HepG2 (cell line): ENCODE measurements at regions not wholly inside any gene's neighbourhood (a gene's known extent, or its start where the extent isn't known, plus 50 kb on each side); places are given as distances from the start of the nearest gene placed in this dataset.
A peak's percentile ranks its signal among the peaks of the same experiment; 100 is the strongest.

ENCODE experiments used
- AHDC1 ChIP-seq: sonication (generic); formaldehyde crosslinking; IDR thresholded peaks from 2 replicates; pipeline ENCODE4 v1.5.1; 2020; ENCODE audit warnings: mild to moderate bottlenecking, missing genetic modification reagents, borderline replicate concordance
- ZHX2 ChIP-seq, 2 experiments: sonication (generic) in 1 of 2; formaldehyde crosslinking in 1 of 2; IDR thresholded peaks; 2 replicates each; pipeline versions ENCODE4 v1.6.1 to v1.9.0; 2014 to 2022; ENCODE audit warnings: antibody characterized with exemption in 1 of 2, borderline replicate concordance in 1 of 2, inconsistent platforms in 1 of 2, low read depth in 1 of 2, missing genetic modification reagents in 1 of 2
- ZMYM2 ChIP-seq: sonication (generic); formaldehyde crosslinking; IDR thresholded peaks from 2 replicates; pipeline ENCODE4 v1.8.0; 2022; ENCODE audit warnings: mild to moderate bottlenecking, missing genetic modification reagents
- ZNF30 ChIP-seq: sonication (generic); formaldehyde crosslinking; IDR thresholded peaks from 2 replicates; pipeline ENCODE4 v1.5.0; 2020; ENCODE audit warnings: mild to moderate bottlenecking, missing genetic modification reagents
- TF ChIP-seq, protein P1 (sequence below): sonication (generic); formaldehyde crosslinking; IDR thresholded peaks from 2 replicates; pipeline ENCODE4 v1.5.0; 2020; ENCODE audit warnings: mild to moderate bottlenecking, missing genetic modification reagents
- TF ChIP-seq, protein P2 (sequence below): sonication (generic); formaldehyde crosslinking; IDR thresholded peaks from 2 replicates; pipeline ENCODE4 v1.5.0; 2020; ENCODE audit warnings: mild to moderate bottlenecking, missing genetic modification reagents, borderline replicate concordance

- TF ChIP-seq, protein P1, sequence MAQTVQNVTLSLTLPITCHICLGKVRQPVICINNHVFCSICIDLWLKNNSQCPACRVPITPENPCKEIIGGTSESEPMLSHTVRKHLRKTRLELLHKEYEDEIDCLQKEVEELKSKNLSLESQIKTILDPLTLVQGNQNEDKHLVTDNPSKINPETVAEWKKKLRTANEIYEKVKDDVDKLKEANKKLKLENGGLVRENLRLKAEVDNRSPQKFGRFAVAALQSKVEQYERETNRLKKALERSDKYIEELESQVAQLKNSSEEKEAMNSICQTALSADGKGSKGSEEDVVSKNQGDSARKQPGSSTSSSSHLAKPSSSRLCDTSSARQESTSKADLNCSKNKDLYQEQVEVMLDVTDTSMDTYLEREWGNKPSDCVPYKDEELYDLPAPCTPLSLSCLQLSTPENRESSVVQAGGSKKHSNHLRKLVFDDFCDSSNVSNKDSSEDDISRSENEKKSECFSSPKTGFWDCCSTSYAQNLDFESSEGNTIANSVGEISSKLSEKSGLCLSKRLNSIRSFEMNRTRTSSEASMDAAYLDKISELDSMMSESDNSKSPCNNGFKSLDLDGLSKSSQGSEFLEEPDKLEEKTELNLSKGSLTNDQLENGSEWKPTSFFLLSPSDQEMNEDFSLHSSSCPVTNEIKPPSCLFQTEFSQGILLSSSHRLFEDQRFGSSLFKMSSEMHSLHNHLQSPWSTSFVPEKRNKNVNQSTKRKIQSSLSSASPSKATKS (CRISPR knock-in tag) = no peak
- no peak for TF ChIP-seq ZMYM2 (CRISPR knock-in tag)
- TF ChIP-seq ZNF30 (CRISPR knock-in tag) = no peak
- TF ChIP-seq, protein P2, sequence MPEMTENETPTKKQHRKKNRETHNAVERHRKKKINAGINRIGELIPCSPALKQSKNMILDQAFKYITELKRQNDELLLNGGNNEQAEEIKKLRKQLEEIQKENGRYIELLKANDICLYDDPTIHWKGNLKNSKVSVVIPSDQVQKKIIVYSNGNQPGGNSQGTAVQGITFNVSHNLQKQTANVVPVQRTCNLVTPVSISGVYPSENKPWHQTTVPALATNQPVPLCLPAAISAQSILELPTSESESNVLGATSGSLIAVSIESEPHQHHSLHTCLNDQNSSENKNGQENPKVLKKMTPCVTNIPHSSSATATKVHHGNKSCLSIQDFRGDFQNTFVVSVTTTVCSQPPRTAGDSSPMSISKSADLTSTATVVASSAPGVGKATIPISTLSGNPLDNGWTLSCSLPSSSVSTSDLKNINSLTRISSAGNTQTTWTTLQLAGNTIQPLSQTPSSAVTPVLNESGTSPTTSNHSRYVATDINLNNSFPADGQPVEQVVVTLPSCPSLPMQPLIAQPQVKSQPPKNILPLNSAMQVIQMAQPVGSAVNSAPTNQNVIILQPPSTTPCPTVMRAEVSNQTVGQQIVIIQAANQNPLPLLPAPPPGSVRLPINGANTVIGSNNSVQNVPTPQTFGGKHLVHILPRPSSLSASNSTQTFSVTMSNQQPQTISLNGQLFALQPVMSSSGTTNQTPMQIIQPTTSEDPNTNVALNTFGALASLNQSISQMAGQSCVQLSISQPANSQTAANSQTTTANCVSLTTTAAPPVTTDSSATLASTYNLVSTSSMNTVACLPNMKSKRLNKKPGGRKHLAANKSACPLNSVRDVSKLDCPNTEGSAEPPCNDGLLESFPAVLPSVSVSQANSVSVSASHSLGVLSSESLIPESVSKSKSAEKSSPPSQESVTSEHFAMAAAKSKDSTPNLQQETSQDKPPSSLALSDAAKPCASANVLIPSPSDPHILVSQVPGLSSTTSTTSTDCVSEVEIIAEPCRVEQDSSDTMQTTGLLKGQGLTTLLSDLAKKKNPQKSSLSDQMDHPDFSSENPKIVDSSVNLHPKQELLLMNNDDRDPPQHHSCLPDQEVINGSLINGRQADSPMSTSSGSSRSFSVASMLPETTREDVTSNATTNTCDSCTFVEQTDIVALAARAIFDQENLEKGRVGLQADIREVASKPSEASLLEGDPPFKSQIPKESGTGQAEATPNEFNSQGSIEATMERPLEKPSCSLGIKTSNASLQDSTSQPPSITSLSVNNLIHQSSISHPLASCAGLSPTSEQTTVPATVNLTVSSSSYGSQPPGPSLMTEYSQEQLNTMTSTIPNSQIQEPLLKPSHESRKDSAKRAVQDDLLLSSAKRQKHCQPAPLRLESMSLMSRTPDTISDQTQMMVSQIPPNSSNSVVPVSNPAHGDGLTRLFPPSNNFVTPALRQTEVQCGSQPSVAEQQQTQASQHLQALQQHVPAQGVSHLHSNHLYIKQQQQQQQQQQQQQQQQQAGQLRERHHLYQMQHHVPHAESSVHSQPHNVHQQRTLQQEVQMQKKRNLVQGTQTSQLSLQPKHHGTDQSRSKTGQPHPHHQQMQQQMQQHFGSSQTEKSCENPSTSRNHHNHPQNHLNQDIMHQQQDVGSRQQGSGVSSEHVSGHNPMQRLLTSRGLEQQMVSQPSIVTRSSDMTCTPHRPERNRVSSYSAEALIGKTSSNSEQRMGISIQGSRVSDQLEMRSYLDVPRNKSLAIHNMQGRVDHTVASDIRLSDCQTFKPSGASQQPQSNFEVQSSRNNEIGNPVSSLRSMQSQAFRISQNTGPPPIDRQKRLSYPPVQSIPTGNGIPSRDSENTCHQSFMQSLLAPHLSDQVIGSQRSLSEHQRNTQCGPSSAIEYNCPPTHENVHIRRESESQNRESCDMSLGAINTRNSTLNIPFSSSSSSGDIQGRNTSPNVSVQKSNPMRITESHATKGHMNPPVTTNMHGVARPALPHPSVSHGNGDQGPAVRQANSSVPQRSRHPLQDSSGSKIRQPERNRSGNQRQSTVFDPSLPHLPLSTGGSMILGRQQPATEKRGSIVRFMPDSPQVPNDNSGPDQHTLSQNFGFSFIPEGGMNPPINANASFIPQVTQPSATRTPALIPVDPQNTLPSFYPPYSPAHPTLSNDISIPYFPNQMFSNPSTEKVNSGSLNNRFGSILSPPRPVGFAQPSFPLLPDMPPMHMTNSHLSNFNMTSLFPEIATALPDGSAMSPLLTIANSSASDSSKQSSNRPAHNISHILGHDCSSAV (CRISPR knock-in tag) = no peak
- 0 out of 2 replicates have a peak, but pooled peaks have one; percentile 20 for TF ChIP-seq AHDC1 (CRISPR knock-in tag)
- no peak for TF ChIP-seq ZHX2 (IDR thresholded peaks at IDR 0.05; ENCODE audit: low read depth)
- TF ChIP-seq ZHX2 (CRISPR knock-in tag; IDR thresholded peaks at IDR 0.05; ENCODE audit: borderline replicate concordance) = no peak
These were observed 137.1 kb downstream of the PROX1 start (continued) for GRCh38 chr1:214124915-214125314.
